Lower lobe of right lung (tissue), 2 donors: ENCODE measurements at regions not wholly inside any gene's neighbourhood (a gene's known extent, or its start where the extent isn't known, plus 50 kb on each side); places are given as distances from the start of the nearest gene placed in this dataset.

Experiments
- ATAC-seq, 2 donors: fragments of 200-7000 bp; cut with Tn5 transposase; one replicate each; pipeline ENCODE4 v1.9.1; 2020 to 2022; ENCODE audit warnings: mild to moderate bottlenecking in 2 of 2, moderate library complexity in 2 of 2
- DNase-seq: peaks from one replicate; pipeline ENCODE4 v3.0.0-alpha.2; 2020
- H3K27ac ChIP-seq: fragments of 200-600 bp; one replicate; pipeline ENCODE4 v1.8.0; 2022
- H3K27me3 ChIP-seq: fragments of 200-600 bp; one replicate; pipeline ENCODE4 v1.8.0; 2022; ENCODE audit warnings: low read depth
- H3K36me3 ChIP-seq: fragments of 200-600 bp; one replicate; pipeline ENCODE4 v1.8.0; 2022; ENCODE audit warnings: mild to moderate bottlenecking
- H3K4me1 ChIP-seq: fragments of 200-600 bp; one replicate; pipeline ENCODE4 v1.8.0; 2022
- H3K4me3 ChIP-seq: fragments of 200-600 bp; one replicate; pipeline ENCODE4 v1.8.0; 2022; ENCODE audit warnings: mild to moderate bottlenecking
- H3K9me3 ChIP-seq: fragments of 200-600 bp; one replicate; pipeline ENCODE4 v1.8.0; 2022
- CTCF ChIP-seq: fragments of 200-600 bp; IDR thresholded peaks from one replicate; pipeline ENCODE4 v1.8.0; 2022; ENCODE audit warnings: antibody characterized with exemption, mild to moderate bottlenecking
- intact Hi-C: fragments of 100-400 bp; cut with DNase I; formaldehyde crosslinking; loops from one replicate; pipeline ENCODE4 v1.11.0; 2022
- donor health status: DM: no; HTN: yes; CAD: no; lungs with severe emphysema.

- intact Hi-C loops = no loop called here
- no peak for ATAC-seq
- H3K36me3 ChIP-seq = no peaks in the 10 kb centered on the region
Observed at GRCh38 chr10:25661632-25662031, 272.4 kb upstream of the MYO3A start.

GRCh38 chr10:25666276-25666675 lies 267.8 kb upstream of the MYO3A start:
- Histone ChIP-seq H3K9me3 (no peaks in the 10 kb centered on the region), H3K27me3 (no peaks in the 10 kb centered on the region), H3K27ac (no peak overlapping the region), H3K4me3 (no peak overlapping the region), H3K36me3 (no peaks in the 10 kb centered on the region), H3K4me1 (no peaks in the 10 kb centered on the region)
- intact Hi-C loops = no loop called here
- ATAC-seq (no peak), DNase-seq (no peak)
- TF ChIP-seq CTCF = no peak

More at GRCh38 chr10:25661632-25662031, 272.4 kb upstream of the MYO3A start:
- DNase-seq = no peak
- no peak for TF ChIP-seq CTCF
- Histone ChIP-seq H3K27me3 (no peaks in the 10 kb centered on the region), H3K4me3 (no peak overlapping the region), H3K4me1 (no peaks in the 10 kb centered on the region), H3K27ac (no peak overlapping the region), H3K9me3 (no peaks in the 10 kb centered on the region)

- no peak for TF ChIP-seq CTCF
- H3K27me3 ChIP-seq = no peaks in the 10 kb centered on the region
- intact Hi-C loops = no loop called here
- no peaks in the 10 kb centered on the region for H3K4me1 ChIP-seq
- DNase-seq (no peak), ATAC-seq (no peak)
- H3K4me3 ChIP-seq = no peak overlapping the region
- H3K9me3 ChIP-seq = no peaks in the 10 kb centered on the region
- no peak overlapping the region for H3K27ac ChIP-seq
- H3K36me3 ChIP-seq = no peaks in the 10 kb centered on the region
Observed at GRCh38 chr10:25675204-25675603, 258.8 kb upstream of the MYO3A start.

GRCh38 chr10:25675615-25676014 lies 258.4 kb upstream of the MYO3A start:
- Histone ChIP-seq H3K4me1 (no peaks in the 10 kb centered on the region), H3K4me3 (no peak overlapping the region), H3K27me3 (no peaks in the 10 kb centered on the region), H3K27ac (no peak overlapping the region), H3K9me3 (no peaks in the 10 kb centered on the region), H3K36me3 (no peaks in the 10 kb centered on the region)
- ATAC-seq (no peak), DNase-seq (no peak)
- intact Hi-C loops = no loop called here
- TF ChIP-seq CTCF = no peak

GRCh38 chr10:25678220-25678619 lies 255.8 kb upstream of the MYO3A start:
- no peak for ATAC-seq
- H3K4me3 ChIP-seq = no peak overlapping the region

More at GRCh38 chr10:25678220-25678619, 255.8 kb upstream of the MYO3A start:
- Histone ChIP-seq H3K9me3 (no peaks in the 10 kb centered on the region), H3K36me3 (no peaks in the 10 kb centered on the region), H3K4me1 (no peaks in the 10 kb centered on the region), H3K27me3 (no peaks in the 10 kb centered on the region), H3K27ac (no peak overlapping the region)
- intact Hi-C loops = no loop called here
- no peak for DNase-seq
- TF ChIP-seq CTCF = no peak
